Fibroblast of lung (primary cell): ENCODE measurements at regions not wholly inside any gene's neighbourhood (a gene's known extent, or its start where the extent isn't known, plus 50 kb on each side); places are given as distances from the start of the nearest gene placed in this dataset.

Source experiments
- DNase-seq, 2 donors: peaks; one replicate each; pipeline versions ENCODE4 v3.0.0 to v3.0.0-alpha.2; 2010; ENCODE audit warnings: low read depth in 2 of 2
- H2AFZ ChIP-seq: 2 replicates; pipeline ENCODE4 v1.5.1; 2012; ENCODE audit warnings: low read length, control low read depth, inconsistent platforms
- H3K27ac ChIP-seq: 2 replicates; pipeline ENCODE4 v1.5.1; 2011; ENCODE audit warnings: low read length, control low read depth; ENCODE audit not compliant: insufficient read depth
- H3K27me3 ChIP-seq: 2 replicates; pipeline ENCODE4 v1.5.1; 2011; ENCODE audit warnings: mild to moderate bottlenecking, low read length; ENCODE audit not compliant: control insufficient read depth, insufficient read depth
- H3K36me3 ChIP-seq: 2 replicates; pipeline ENCODE4 v1.5.1; 2011; ENCODE audit warnings: low read length; ENCODE audit not compliant: control insufficient read depth, insufficient read depth
- H3K4me1 ChIP-seq: 2 replicates; pipeline ENCODE4 v1.5.1; 2011; ENCODE audit warnings: low read length; ENCODE audit not compliant: control insufficient read depth, insufficient read depth; ENCODE audit errors: extremely low read depth
- H3K4me2 ChIP-seq: 2 replicates; pipeline ENCODE4 v1.5.1; 2011; ENCODE audit warnings: low read length, control low read depth; ENCODE audit not compliant: insufficient read depth; ENCODE audit errors: extremely low read depth
- H3K4me3 ChIP-seq, 4 experiments: fragments of 200-600 bp in 1 of 4; sonication (generic) in 1 of 4; replicated peaks in 1 of 4; 2 replicates each; pipeline ENCODE4 v1.5.1; 2011 to 2016; ENCODE audit warnings: low read length in 4 of 4, low read depth in 3 of 4, mild to moderate bottlenecking in 3 of 4, control low read depth in 2 of 4, inconsistent platforms in 1 of 4, mixed read lengths in 1 of 4; ENCODE audit not compliant: insufficient read depth in 1 of 4; ENCODE audit errors: control extremely low read depth in 1 of 4
- H3K79me2 ChIP-seq: 2 replicates; pipeline ENCODE4 v1.5.1; 2012; ENCODE audit warnings: mild to moderate bottlenecking, low read length, inconsistent platforms; ENCODE audit not compliant: control insufficient read depth, insufficient read depth
- H3K9ac ChIP-seq: 2 replicates; pipeline ENCODE4 v1.5.1; 2011; ENCODE audit warnings: mild to moderate bottlenecking, low read length, control low read depth; ENCODE audit not compliant: insufficient read depth
- H3K9me3 ChIP-seq: 2 replicates; pipeline ENCODE4 v1.5.1; 2012; ENCODE audit warnings: low read depth, low read length; ENCODE audit not compliant: control insufficient read depth, insufficient read depth
- H4K20me1 ChIP-seq: 2 replicates; pipeline ENCODE4 v1.5.1; 2011; ENCODE audit warnings: low read length; ENCODE audit not compliant: control insufficient read depth, insufficient read depth; ENCODE audit errors: extremely low read depth
- CTCF ChIP-seq, 2 donors: IDR thresholded peaks in 1 of 2; conservative IDR thresholded peaks in 1 of 2; 1 replicate in 1 of 2; 2 replicates in 1 of 2; pipeline ENCODE4 v1.5.1; 2011 to 2012; ENCODE audit warnings: low read length in 2 of 2, control low read depth in 1 of 2, inconsistent platforms in 1 of 2, low read depth in 1 of 2, mild to moderate bottlenecking in 1 of 2
- EZH2 ChIP-seq: IDR thresholded peaks from 2 replicates; pipeline ENCODE4 v1.5.1; 2012; ENCODE audit warnings: low read length, control low read depth, mild to moderate bottlenecking; ENCODE audit errors: missing control alignments

GRCh38 chr3:76646921-76647562 is 392.9 kb upstream of the ROBO2 start:
- no peak for DNase-seq
- H3K9me3 ChIP-seq = no peaks in the 10 kb centered on the region

GRCh38 chr3:76651784-76652183 is 388.1 kb upstream of the ROBO2 start:
- no peak overlapping the region for H3K4me3 ChIP-seq
- H3K27me3 ChIP-seq = no peaks in the 10 kb centered on the region
- H3K4me1 ChIP-seq = no peaks in the 10 kb centered on the region
- no peak for TF ChIP-seq CTCF (conservative IDR thresholded peaks at IDR 0.05 in 1 of 2, IDR thresholded peaks at IDR 0.05 in 1 of 2; ENCODE audit: low read depth in 1 of 2, low read length in 2 of 2)
- no peak for TF ChIP-seq EZH2
- no peaks in the 10 kb centered on the region for H3K36me3 ChIP-seq
- no peak overlapping the region for H3K9ac ChIP-seq
- H4K20me1 ChIP-seq = no peaks in the 10 kb centered on the region
- no peak overlapping the region for H2AFZ ChIP-seq
- H3K9me3 ChIP-seq = no peaks in the 10 kb centered on the region
- no peak for DNase-seq
- H3K4me2 ChIP-seq = no peak overlapping the region
- H3K79me2 ChIP-seq = no peaks in the 10 kb centered on the region
- H3K27ac ChIP-seq = no peak overlapping the region

More at GRCh38 chr3:76646921-76647562, 392.9 kb upstream of the ROBO2 start:
- H4K20me1 ChIP-seq = no peaks in the 10 kb centered on the region
- no peak overlapping the region for H3K4me3 ChIP-seq
- TF ChIP-seq CTCF (conservative IDR thresholded peaks at IDR 0.05 in 1 of 2, IDR thresholded peaks at IDR 0.05 in 1 of 2; ENCODE audit: low read depth in 1 of 2, low read length in 2 of 2) (no peak), EZH2 (no peak)
- H3K4me1 ChIP-seq = no peaks in the 10 kb centered on the region
- no peaks in the 10 kb centered on the region for H3K27me3 ChIP-seq
- no peak overlapping the region for H3K27ac ChIP-seq
- H3K36me3 ChIP-seq = no peaks in the 10 kb centered on the region
- H2AFZ ChIP-seq = no peak overlapping the region
- H3K79me2 ChIP-seq = no peaks in the 10 kb centered on the region
- no peak overlapping the region for H3K9ac ChIP-seq
- H3K4me2 ChIP-seq = no peak overlapping the region

DNA sequence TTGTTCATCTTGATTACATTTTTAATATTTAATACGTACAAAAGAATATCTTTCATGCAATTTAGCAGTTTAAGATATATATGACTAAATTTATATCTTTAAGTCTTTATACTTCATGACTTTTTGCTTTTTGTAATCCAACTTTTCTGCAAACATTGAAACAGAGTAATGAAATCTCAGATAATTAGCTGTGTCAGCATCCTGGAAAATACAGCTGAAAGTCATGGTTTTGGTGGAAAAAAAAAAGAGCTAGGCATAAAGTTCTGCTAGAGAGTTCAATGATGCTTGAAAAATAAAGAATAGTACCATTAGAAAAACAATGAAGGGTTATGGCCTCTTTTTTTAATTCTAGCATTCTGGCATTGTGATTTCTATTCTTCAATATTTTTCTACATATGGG is 387.4 kb upstream of the ROBO2 start:
- no peaks in the 10 kb centered on the region for H3K9me3 ChIP-seq
- no peaks in the 10 kb centered on the region for H3K27me3 ChIP-seq
- no peak overlapping the region for H3K9ac ChIP-seq
- H3K36me3 ChIP-seq = no peaks in the 10 kb centered on the region
- H4K20me1 ChIP-seq = no peaks in the 10 kb centered on the region
- H2AFZ ChIP-seq = no peak overlapping the region
- no peak overlapping the region for H3K27ac ChIP-seq
- no peaks in the 10 kb centered on the region for H3K4me1 ChIP-seq
- no peaks in the 10 kb centered on the region for H3K79me2 ChIP-seq
- no peak for DNase-seq
- TF ChIP-seq EZH2 (no peak), CTCF (conservative IDR thresholded peaks at IDR 0.05 in 1 of 2, IDR thresholded peaks at IDR 0.05 in 1 of 2; ENCODE audit: low read depth in 1 of 2, low read length in 2 of 2) (no peak)
- H3K4me3 ChIP-seq = no peak overlapping the region
- no peak overlapping the region for H3K4me2 ChIP-seq
